Renal cortex interstitium (tissue), 11 donors: ENCODE measurements at regions not wholly inside any gene's neighbourhood (a gene's known extent, or its start where the extent isn't known, plus 50 kb on each side); places are given as distances from the start of the nearest gene placed in this dataset.
"Not testable (repeated sequence)": the region's sequence is repeated elsewhere in the genome, so short reads cannot be mapped to it uniquely, and the experiment has no call there.

ENCODE experiments used
- DNase-seq, 11 donors: peaks; one replicate each; pipeline ENCODE4 v3.0.0-alpha.2; 2013; ENCODE audit warnings: low read depth in 9 of 11, low spot score in 4 of 11; ENCODE audit errors: extremely low read depth in 1 of 11

- DNase-seq = no peak
Measured at GRCh38 chr9:21715408-21715807, 87.0 kb upstream of the MTAP start.

DNA sequence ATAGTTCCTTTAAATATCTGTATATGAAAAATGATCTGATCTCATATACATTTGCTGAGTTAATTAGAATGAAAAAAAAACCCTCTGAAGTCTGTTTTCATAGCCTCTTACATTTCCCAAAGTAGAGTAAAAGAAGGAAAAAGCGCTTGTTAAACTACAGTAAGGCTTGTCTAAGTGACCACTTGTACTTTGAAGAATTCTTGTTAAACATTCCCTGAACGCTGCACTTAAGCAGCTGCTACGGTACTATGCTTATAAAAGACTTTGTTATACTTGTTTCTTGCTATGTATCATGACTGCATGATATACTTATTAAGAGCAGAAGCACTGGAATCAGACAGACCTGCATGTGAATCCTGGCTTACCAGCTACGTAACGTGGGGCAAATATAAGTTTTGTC lies 81.7 kb upstream of the MTAP start:
- DNase-seq = no peak

GRCh38 chr9:21727411-21727810 lies 75.0 kb upstream of the MTAP start:
- DNase-seq = not testable (repeated sequence)

- no peak for DNase-seq
Measured at GRCh38 chr9:21728781-21729180, 73.7 kb upstream of the MTAP start.

DNA sequence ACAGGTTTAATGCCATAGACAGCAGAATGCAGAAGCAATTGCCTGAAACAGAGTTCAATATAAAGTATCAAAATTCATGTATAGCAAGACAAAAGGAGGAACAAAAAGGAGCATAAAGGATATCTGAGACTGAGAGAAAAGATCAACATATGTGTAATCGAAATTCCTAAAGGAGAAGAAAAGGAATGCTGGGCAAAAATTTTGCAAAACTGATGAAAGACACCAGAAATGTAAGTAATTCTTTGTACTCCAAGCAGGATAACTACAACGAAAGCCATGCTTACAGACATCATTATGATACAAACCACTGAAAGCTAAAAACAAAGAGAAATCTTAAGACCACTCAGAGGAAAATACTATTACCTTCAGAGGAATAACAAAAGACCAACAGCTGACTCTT lies 72.8 kb upstream of the MTAP start:
- DNase-seq = no peak

- no peak for DNase-seq
Measured at GRCh38 chr9:21730899-21731298, 71.5 kb upstream of the MTAP start.

GRCh38 chr9:21741151-21741550 lies 61.3 kb upstream of the MTAP start:
- DNase-seq = peak in 4 of 11 donors; percentile 1 to 11 (median 4)

DNA sequence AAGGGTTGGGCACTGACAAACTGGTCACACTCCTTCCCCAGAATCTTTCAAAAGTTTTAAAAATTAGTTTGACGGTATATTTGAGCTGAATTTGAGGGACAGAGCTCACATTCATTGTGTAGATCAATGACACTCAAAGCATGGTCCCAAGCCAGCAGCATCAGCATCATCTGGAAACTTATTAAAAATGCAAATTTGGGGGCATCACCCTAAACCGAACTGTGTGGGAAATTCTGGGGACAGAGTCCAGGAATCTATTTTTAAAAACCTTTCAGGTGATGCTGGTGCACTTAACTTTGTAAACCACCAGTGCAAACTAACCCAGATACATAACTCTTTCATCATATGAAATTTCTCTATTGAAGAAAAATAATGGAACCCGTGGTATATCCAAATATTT lies 58.1 kb upstream of the MTAP start:
- DNase-seq = no peak

DNA sequence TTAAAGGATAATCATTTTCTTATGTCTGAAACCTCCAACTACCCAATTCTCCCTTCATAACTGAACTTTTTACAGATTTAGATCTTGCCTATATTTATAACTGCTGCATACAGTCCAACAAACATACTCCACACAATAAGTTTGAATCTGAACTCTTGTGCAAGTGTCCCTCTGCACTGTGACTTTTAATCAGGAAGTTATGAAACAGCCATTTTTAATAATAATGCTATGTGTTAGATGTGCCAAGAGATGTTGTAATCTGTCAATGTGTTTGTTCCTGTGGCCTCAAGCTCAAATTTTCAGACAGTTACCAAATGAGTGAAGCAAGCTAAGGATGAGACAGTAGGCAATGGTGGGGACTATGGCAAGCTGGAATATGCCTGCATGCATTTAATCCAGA lies 57.6 kb upstream of the MTAP start:
- DNase-seq = no peak

DNA sequence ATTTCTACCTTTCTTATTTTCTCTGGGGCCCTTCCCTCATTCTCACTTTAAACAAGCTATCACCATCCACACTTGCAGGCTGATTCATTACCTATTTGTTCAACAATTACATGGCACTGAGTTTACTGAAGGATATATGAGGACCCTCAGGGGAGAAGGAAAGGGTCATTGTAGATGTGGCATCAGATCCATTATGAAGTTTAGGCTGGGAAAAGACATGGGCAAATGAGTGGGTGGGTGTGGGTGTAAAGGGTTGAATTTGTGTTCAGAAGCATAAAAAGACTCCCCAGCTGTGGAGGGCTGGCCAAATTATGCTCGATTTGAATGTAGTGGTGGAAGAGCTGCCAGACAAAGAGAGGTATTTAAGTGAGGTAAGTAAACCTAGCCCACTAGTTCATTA lies 55.9 kb upstream of the MTAP start:
- no peak for DNase-seq

- DNase-seq = no peak
Measured at GRCh38 chr9:21747175-21747574, 55.3 kb upstream of the MTAP start.

DNA sequence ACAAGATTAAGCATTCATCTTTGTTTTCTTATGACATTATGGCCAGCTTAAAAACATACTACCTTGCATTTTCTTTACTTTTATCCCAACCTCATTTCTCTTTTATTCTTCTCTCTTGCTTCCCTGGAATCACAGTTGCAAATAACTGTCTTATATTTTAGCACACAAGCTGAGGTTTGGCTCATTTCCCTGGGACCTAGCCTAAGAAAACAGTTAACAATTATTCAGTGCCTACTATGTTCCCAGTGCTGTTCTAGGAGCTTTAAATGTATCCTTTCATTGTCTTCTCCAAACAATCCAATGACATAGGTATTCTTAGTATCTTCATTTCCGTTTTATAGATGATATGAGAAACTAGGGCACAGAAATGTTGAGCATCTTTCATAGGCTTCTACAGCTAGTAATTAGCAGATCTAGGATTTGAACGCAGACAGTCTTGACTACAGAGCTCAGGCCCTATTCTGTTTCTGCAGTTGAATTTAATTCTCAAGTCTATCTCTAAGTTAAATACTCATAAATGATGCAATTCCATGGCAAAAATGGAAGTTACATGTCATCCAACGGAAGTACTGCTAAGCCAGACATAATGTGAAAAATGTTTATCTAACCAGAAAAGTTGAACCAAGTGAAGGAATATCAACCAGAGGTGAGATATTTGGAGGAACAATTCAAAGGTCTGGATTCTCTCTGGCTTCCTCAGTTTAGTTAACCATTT lies 52.3 kb upstream of the MTAP start:
- no peak for DNase-seq

GRCh38 chr9:21751998-21752397 lies 50.4 kb upstream of the MTAP start:
- no peak for DNase-seq
